ENCODE measurements at regions not wholly inside any gene's neighbourhood (a gene's known extent, or its start where the extent isn't known, plus 50 kb on each side); places are given as distances from the start of the nearest gene placed in this dataset.

- no peak overlapping the region for H3K4me3 ChIP-seq
- no peaks in the 10 kb centered on the region for H3K27me3 ChIP-seq
- TF ChIP-seq CTCF (IDR thresholded peaks at IDR 0.05), result no peak
- no peaks in the 10 kb centered on the region for H3K36me3 ChIP-seq
- H3K4me1 ChIP-seq, result no peaks in the 10 kb centered on the region
- no peak for DNase-seq (ENCODE audit: low spot score)
- H3K27ac ChIP-seq, result no peak overlapping the region
- no peaks in the 10 kb centered on the region for H3K9me3 ChIP-seq
Observed at GRCh38 chr5:124227914-124228313, 518.5 kb downstream of the ZNF608 start.

GRCh38 chr5:124220418-124220817 is 526.0 kb downstream of the ZNF608 start:
- no peak for TF ChIP-seq CTCF (IDR thresholded peaks at IDR 0.05)
- DNase-seq (ENCODE audit: low spot score), result no peak
- H3K4me1 ChIP-seq, result no peaks in the 10 kb centered on the region
- no peaks in the 10 kb centered on the region for H3K36me3 ChIP-seq
- H3K27ac ChIP-seq, result no peak overlapping the region
- no peak overlapping the region for H3K4me3 ChIP-seq
- no peaks in the 10 kb centered on the region for H3K9me3 ChIP-seq
- no peaks in the 10 kb centered on the region for H3K27me3 ChIP-seq

GRCh38 chr5:124212934-124213333 is 533.5 kb downstream of the ZNF608 start:
- peak overlapping the region in 1 of 2 donors; percentile 23 for H3K27ac ChIP-seq
- no peak for DNase-seq (ENCODE audit: low spot score)
- TF ChIP-seq CTCF (IDR thresholded peaks at IDR 0.05), result no peak
- no peaks in the 10 kb centered on the region for H3K27me3 ChIP-seq
- H3K9me3 ChIP-seq, result peaks cover 0 to 14% of the 10 kb centered on the region in 2 donors
- no peak overlapping the region for H3K4me3 ChIP-seq
- no peaks in the 10 kb centered on the region for H3K36me3 ChIP-seq
- H3K4me1 ChIP-seq, result no peaks in the 10 kb centered on the region

- Histone ChIP-seq H3K27me3 (no peaks in the 10 kb centered on the region), H3K4me1 (no peaks in the 10 kb centered on the region), H3K9me3 (peaks cover 0 to 14% of the 10 kb centered on the region in 2 donors), H3K36me3 (no peaks in the 10 kb centered on the region), H3K4me3 (no peak overlapping the region), H3K27ac (no peak overlapping the region)
- DNase-seq (ENCODE audit: low spot score), result no peak
- no peak for TF ChIP-seq CTCF (IDR thresholded peaks at IDR 0.05)
Observed at GRCh38 chr5:124210111-124210910, 536.1 kb downstream of the ZNF608 start.

GRCh38 chr5:124207118-124207517 is 539.3 kb downstream of the ZNF608 start:
- no peaks in the 10 kb centered on the region for H3K27me3 ChIP-seq
- H3K4me1 ChIP-seq, result no peaks in the 10 kb centered on the region
- no peaks in the 10 kb centered on the region for H3K36me3 ChIP-seq
- no peak for DNase-seq (ENCODE audit: low spot score)
- H3K4me3 ChIP-seq, result no peak overlapping the region
- no peak for TF ChIP-seq CTCF (IDR thresholded peaks at IDR 0.05)
- no peak overlapping the region for H3K27ac ChIP-seq
- peaks cover 0 to 7% of the 10 kb centered on the region in 2 donors for H3K9me3 ChIP-seq

GRCh38 chr5:124206540-124206939 is 539.9 kb downstream of the ZNF608 start:
- no peak for DNase-seq (ENCODE audit: low spot score)
- H3K36me3 ChIP-seq, result no peaks in the 10 kb centered on the region
- H3K4me1 ChIP-seq, result no peaks in the 10 kb centered on the region
- H3K27ac ChIP-seq, result no peak overlapping the region
- H3K4me3 ChIP-seq, result no peak overlapping the region
- no peak for TF ChIP-seq CTCF (IDR thresholded peaks at IDR 0.05)
- peaks cover 0 to 7% of the 10 kb centered on the region in 2 donors for H3K9me3 ChIP-seq
- H3K27me3 ChIP-seq, result no peaks in the 10 kb centered on the region
